ENCODE measurements at regions not wholly inside any gene's neighbourhood (a gene's known extent, or its start where the extent isn't known, plus 50 kb on each side); places are given as distances from the start of the nearest gene placed in this dataset.

DNA sequence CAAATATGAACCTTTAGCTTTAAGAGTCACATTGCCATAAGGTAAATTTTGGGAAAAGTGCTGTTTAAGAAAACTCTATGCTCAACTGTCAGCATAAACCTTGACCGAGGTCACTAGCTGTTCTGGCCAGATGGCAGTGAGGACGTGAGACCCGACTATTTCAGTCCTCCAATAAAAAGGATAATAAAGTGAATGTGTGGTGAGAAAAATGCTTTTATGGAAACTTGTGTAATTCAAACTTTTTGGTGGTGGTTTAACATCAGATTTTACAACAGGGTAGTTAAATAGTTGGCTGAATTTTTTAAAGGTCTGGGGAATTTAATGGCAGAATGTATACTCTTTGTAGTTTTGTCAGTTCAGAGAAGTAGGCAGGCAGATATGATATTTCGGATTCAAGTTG is 391.1 kb downstream of the PMP22 start:
- no peak for DNase-seq

GRCh38 chr17:14873540-14873939 is 391.6 kb downstream of the PMP22 start:
- DNase-seq: no peak

DNA sequence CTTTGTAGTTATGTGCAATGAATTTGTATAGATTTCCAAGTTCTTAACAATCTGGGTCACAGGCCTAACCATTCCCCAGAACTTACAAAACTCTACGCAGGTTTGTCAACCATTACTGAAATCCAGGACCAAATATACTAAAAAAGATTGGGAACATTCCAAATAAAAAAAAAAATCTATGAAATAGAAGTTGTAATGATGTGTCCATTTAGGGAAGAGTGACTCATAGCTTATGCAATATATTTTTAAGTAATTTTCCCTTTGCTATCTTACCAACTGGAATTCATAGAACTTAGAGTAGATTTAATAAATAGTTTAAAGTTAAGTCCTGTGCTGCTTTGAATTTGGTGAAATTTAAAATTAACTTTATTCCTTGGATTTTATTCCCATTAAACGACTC is 393.2 kb downstream of the PMP22 start:
- DNase-seq: no peak

DNA sequence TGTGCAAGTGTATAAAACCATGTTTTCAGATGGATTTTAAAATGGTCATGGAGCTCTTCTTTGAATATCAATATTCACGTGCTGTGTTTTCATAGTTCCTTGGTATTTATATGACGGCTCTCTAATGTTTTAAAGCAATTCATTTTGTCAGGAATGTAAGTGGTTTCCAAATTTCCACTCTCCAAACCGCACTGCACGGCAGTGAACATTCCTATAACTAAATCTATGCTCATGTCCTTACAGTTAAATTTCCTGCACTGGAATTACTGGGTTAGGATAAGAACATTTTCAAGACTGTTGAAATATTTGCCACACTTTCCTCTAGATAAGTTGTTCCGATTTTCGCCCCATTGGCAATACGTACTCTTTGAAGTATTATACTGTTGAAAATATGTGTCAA is 398.9 kb downstream of the PMP22 start:
- no peak for DNase-seq

DNA sequence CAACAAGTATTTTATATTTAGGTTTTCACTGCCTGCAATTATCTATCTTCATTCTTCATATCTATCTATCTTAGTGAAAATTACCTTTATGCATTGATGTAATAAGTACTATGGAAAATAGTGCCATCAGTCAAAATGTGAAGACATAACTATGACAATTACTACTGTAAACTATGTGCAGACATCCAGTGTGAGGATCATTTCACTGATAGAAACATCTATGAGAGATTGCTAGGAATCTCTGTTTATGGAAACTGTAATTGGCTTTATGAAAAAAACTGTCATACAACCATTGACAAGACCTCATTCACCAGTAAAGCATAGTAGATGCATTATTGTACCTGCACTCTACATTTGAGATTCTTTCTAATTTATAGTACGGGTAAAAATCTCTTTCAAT is 401.0 kb downstream of the PMP22 start:
- DNase-seq: no peak

DNA sequence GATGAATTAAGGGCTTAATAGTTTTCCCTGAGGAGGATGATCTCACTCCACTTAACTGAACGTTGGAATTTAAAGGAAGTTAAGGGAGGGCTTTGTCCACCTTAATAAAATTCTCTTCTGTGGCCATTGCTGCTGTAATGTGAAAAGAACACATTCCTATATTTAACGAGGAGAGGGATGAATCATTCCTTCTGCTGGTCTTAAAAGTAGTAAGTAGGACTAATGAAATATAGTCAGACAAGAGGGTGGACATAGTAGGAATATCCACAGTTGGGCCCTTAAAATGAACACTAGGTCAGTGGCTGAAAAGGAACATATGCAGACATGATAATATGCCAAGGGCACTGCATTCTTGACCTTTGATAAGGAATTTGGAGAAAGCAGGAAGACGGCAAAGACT is 405.6 kb downstream of the PMP22 start:
- no peak for DNase-seq

- no peak for DNase-seq
These were observed 408.9 kb downstream of the PMP22 start for GRCh38 chr17:14856176-14856575.

- no peak for DNase-seq
These were observed 410.4 kb downstream of the PMP22 start for GRCh38 chr17:14854691-14855090.

- no peak for DNase-seq
These were observed 419.4 kb downstream of the PMP22 start for GRCh38 chr17:14845591-14846281.

- no peak for DNase-seq
These were observed 421.9 kb downstream of the PMP22 start for GRCh38 chr17:14843086-14843795.

GRCh38 chr17:14840616-14841231 is 424.4 kb downstream of the PMP22 start:
- no peak for DNase-seq

DNA sequence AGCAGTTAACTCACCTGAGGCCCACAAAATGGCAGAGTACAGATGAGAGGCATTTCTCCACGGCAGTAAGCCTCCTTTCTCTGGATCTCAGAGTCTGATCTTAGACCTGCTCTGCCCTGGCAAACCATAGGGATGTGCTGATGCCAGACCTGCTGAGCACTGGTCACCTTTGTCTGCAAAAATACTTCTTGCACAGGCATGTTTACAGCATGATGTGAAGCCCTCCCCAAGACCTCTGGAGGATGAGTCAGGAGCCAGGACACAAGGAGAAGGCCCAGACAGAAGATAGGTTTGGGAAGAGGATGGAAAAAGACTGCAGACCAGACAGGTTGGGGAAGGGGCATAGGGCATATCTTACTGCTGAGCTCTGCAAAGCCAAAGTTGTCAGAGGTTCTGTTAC is 426.6 kb downstream of the PMP22 start:
- DNase-seq: no peak

- no peak for DNase-seq
These were observed 431.8 kb downstream of the PMP22 start for GRCh38 chr17:14833201-14833785.

GRCh38 chr17:14831491-14831890 is 433.6 kb downstream of the PMP22 start:
- no peak for DNase-seq

- no peak for DNase-seq
These were observed 437.7 kb downstream of the PMP22 start for GRCh38 chr17:14827396-14827919.

DNA sequence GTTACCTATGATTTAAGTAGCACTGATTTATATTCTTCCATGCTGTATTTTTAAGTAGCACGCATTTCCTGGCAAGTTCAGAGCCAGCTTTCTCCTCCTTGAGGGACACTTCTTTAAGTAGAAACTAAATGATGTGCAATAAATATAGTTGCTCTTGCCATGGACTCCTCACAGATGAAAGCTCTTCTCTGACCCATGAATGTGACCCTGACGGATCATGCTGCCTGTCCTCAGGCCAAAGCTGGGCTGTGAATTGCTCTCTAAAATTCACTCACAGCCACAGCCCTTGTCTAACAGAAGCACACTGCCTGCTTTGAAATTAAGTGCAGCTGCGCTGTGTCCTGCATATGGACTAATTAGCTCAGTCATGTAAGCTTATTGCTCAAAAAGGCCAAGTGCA is 438.8 kb downstream of the PMP22 start:
- DNase-seq: no peak

DNA sequence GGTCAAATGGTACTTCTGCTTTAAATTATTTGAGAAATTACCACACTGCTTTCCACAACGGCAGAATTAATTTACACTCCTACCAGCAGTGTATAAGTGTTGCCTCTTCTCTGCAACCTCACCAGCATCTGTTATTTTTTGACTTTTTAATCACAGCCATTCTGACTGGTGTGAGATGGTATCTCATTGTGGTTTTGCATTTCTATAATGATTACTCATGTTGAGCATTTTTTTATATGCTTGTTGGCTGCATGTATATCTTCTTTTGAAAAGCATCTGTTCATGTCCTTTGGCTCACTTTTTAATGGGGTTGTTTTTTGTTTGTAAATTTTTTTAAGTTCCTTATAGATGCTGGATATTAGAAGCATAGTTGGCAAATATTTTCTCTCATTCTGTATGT is 446.7 kb downstream of the PMP22 start:
- no peak for DNase-seq

- no peak for DNase-seq
These were observed 450.0 kb downstream of the PMP22 start for GRCh38 chr17:14815079-14815478.

- DNase-seq: no peak
These were observed 451.3 kb downstream of the PMP22 start for GRCh38 chr17:14813649-14814370.

DNA sequence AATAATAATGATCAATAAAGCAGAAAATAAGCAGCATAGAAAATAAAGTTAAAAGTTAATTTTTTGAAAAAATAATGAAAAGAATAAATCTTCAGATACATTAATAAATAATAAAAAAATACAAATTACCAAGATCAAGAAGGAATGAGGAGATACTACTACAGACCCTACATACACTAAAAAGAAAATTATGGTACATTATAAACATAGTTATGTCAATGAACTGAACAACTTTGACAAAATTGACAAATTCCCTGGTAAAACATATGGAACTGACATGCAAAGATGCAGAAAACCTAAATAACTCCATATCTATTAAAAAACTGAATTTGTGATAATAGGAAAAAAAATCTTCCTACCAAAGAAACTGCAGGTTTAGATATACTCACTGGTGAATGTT is 456.7 kb downstream of the PMP22 start:
- no peak for DNase-seq

DNA sequence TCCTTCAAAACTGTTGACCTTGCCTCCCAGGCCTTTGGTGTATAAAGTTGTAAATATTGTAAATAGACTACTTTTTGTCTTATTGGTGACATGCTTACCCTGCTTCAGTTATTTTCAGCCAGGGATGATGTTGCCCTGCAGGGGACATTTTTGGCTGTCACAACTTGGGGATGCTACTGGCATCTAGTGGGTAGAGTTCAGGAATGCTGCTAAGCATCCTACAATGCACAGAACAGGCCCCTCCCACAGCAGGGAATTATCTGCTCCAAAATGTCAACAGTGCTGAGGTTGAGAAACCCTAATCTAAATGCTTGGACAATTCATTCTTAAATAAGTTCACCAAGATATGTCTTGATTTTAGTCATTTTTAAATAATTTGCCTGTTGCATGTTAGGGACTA is 459.8 kb downstream of the PMP22 start:
- no peak for DNase-seq

DNA sequence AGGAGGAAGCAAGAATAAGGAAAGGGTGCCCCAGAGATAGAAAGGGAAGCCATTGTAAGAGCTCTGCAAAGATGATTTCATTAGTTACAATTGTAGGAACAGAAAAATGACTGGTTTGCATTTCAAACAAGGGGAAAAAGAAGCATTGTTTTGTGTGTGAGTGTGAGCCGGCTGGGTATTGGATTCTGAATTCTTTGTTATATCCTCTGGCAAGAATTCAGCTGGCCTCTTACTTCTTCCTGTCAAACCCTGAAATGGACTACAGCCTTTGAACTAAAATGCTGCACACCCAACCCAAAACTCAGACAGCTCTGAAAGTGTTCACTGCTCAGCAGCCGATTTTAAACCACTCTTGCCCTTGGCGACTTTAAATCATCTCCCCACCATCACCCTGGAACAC is 461.3 kb downstream of the PMP22 start:
- no peak for DNase-seq

DNA sequence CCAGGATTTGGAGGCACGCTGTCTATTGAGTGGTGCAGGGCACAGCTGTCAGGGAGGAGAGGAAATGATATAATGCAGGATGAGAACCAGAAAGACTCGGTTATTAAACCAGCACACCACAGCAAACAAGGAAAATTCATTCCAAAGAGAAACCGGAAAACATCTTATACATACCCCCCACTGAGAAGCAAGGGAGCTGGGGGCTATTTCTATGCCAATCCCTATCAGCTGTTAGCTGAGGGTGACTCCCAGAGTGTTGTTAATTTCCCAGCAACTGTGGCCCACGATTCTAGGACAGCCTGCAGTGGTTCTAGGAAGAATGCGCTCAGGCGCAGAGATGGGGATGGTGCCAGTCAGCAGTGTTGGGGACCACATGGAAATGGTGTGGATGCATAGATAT is 467.3 kb downstream of the PMP22 start:
- no peak for DNase-seq

Data from stimulated activated CD4-positive, alpha-beta T cell treated with anti-CD3 and anti-CD28 coated beads, Interleukin-4, amount 100 ng/mL, for 4 hours (primary cell).